Left cardiac atrium (tissue), 4 donors: ENCODE measurements at regions not wholly inside any gene's neighbourhood (a gene's known extent, or its start where the extent isn't known, plus 50 kb on each side); places are given as distances from the start of the nearest gene placed in this dataset.

Source experiments
- ATAC-seq, 2 donors: fragments of 200-7000 bp; cut with Tn5 transposase; one replicate each; pipeline ENCODE4 v1.9.1; 2020; ENCODE audit warnings: mild to moderate bottlenecking in 2 of 2, moderate library complexity in 2 of 2
- DNase-seq: peaks from one replicate; pipeline ENCODE4 v3.0.0-alpha.2; 2020
- intact Hi-C, 2 donors: fragments of 100-400 bp; cut with DNase I; formaldehyde crosslinking; loops; one replicate each; pipeline versions ENCODE4 v1.14.1 to v1.15.1; 2022 to 2023
- donor health status: DM: no; HTN: yes; CAD: no.
- donor health status: DM: no; HTN: yes; CAD: no; lungs with severe emphysema.
- donor health status: DM: yes; HTN: yes; CAD: no.
- donor health status: Dilated cardiomyopathy.

GRCh38 chr4:11511321-11511720 lies 82.6 kb upstream of the HS3ST1 start:
- DNase-seq (no peak), ATAC-seq (no peak)
- intact Hi-C loops = no loop called here

- DNase-seq (no peak), ATAC-seq (no peak)
- intact Hi-C loops = no loop called here
These were observed 79.2 kb upstream of the HS3ST1 start for GRCh38 chr4:11507920-11508319.

- ATAC-seq (no peak), DNase-seq (no peak)
- intact Hi-C loops = no loop called here
These were observed 77.5 kb upstream of the HS3ST1 start for GRCh38 chr4:11506194-11506593.

- intact Hi-C loops = no loop called here
- peak in 1 of 2 donors; percentile 54 for ATAC-seq
These were observed 76.7 kb upstream of the HS3ST1 start for GRCh38 chr4:11505221-11505971.

GRCh38 chr4:11503166-11503565 lies 74.5 kb upstream of the HS3ST1 start:
- DNase-seq = peak; percentile 58
- intact Hi-C loops = no loop called here
- ATAC-seq = peak; percentile 67 to 91

More at GRCh38 chr4:11505221-11505971, 76.7 kb upstream of the HS3ST1 start:
- no peak for DNase-seq

- intact Hi-C loops = no loop called here
- DNase-seq (no peak), ATAC-seq (peak in 1 of 2 donors; percentile 32)
These were observed 69.3 kb upstream of the HS3ST1 start for GRCh38 chr4:11497972-11498371.

GRCh38 chr4:11497212-11497806 lies 68.6 kb upstream of the HS3ST1 start:
- DNase-seq = no peak
- peak in 1 of 2 donors; percentile 35 for ATAC-seq
- intact Hi-C loops = no loop called here

GRCh38 chr4:11496351-11496829 lies 67.7 kb upstream of the HS3ST1 start:
- ATAC-seq (no peak), DNase-seq (no peak)
- intact Hi-C loops = no loop called here

- ATAC-seq = no peak
- intact Hi-C loops = no loop called here
- DNase-seq = no peak
These were observed 67.1 kb upstream of the HS3ST1 start for GRCh38 chr4:11495818-11496217.

GRCh38 chr4:11495291-11495690 lies 66.6 kb upstream of the HS3ST1 start:
- ATAC-seq = no peak
- intact Hi-C loops = no loop called here

GRCh38 chr4:11494232-11494631 lies 65.5 kb upstream of the HS3ST1 start:
- ATAC-seq (no peak), DNase-seq (no peak)
- intact Hi-C loops = no loop called here

More at GRCh38 chr4:11495291-11495690, 66.6 kb upstream of the HS3ST1 start:
- DNase-seq = no peak

- intact Hi-C loops = no loop called here
- DNase-seq (no peak), ATAC-seq (peak in 1 of 2 donors; percentile 81)
These were observed 60.9 kb upstream of the HS3ST1 start for GRCh38 chr4:11489453-11490083.

GRCh38 chr4:11488657-11489452 lies 60.2 kb upstream of the HS3ST1 start:
- intact Hi-C loops = no loop called here
- DNase-seq = no peak
- no peak for ATAC-seq

- DNase-seq = no peak
- peak in 1 of 2 donors; percentile 66 for ATAC-seq
- intact Hi-C loops = no loop called here
These were observed 59.3 kb upstream of the HS3ST1 start for GRCh38 chr4:11487868-11488544.

GRCh38 chr4:11487139-11487538 lies 58.4 kb upstream of the HS3ST1 start:
- DNase-seq (no peak), ATAC-seq (no peak)
- intact Hi-C loops = no loop called here

GRCh38 chr4:11485926-11486325 lies 57.2 kb upstream of the HS3ST1 start:
- ATAC-seq = no peak
- intact Hi-C loops = no loop called here
- DNase-seq = no peak

- DNase-seq (no peak), ATAC-seq (no peak)
- intact Hi-C loops = no loop called here
These were observed 55.8 kb upstream of the HS3ST1 start for GRCh38 chr4:11484531-11484930.

- intact Hi-C loops = no loop called here
- ATAC-seq (no peak), DNase-seq (no peak)
These were observed 54.4 kb upstream of the HS3ST1 start for GRCh38 chr4:11483046-11483445.

- ATAC-seq = peak; percentile 61 to 91
- intact Hi-C loops = no loop called here
These were observed 52.0 kb upstream of the HS3ST1 start for GRCh38 chr4:11480683-11481082.

More at GRCh38 chr4:11480683-11481082, 52.0 kb upstream of the HS3ST1 start:
- DNase-seq = no peak
